ENCODE measurements at regions not wholly inside any gene's neighbourhood (a gene's known extent, or its start where the extent isn't known, plus 50 kb on each side); places are given as distances from the start of the nearest gene placed in this dataset.

- no peaks in the 10 kb centered on the region for H3K4me1 ChIP-seq (ENCODE audit: control insufficient read depth in 2 of 3, insufficient read depth in 2 of 3, low read depth in 1 of 3, low read length in 3 of 3)
- no peak for DNase-seq
- no peak for FAIRE-seq
- intact Hi-C loops (cut with DNase I): no loop called here
- no peak overlapping the region for H3K9ac ChIP-seq (ENCODE audit: low read length in 3 of 3)
- no peak for TF ChIP-seq CTCF (IDR thresholded peaks at IDR 0.05; ENCODE audit: borderline replicate concordance, extremely low read depth, insufficient read depth)
- no peak overlapping the region for H3K4me3 ChIP-seq (ENCODE audit: low read length in 3 of 3)
- no peaks in the 10 kb centered on the region for H3K36me3 ChIP-seq (ENCODE audit: control insufficient read depth in 2 of 3, insufficient read depth in 3 of 3, low read length in 3 of 3)
- H3K27me3 ChIP-seq (ENCODE audit: control insufficient read depth, insufficient read depth, low read length): no peaks in the 10 kb centered on the region
- no peaks in the 10 kb centered on the region for H3K9me3 ChIP-seq (ENCODE audit: control insufficient read depth in 2 of 3, insufficient read depth in 1 of 3, low read length in 3 of 3)
- H3K27ac ChIP-seq (ENCODE audit: low read depth in 2 of 2, low read length in 2 of 2): no peak overlapping the region
Measured at GRCh38 chr10:61124756-61125530, 181.0 kb upstream of the RHOBTB1 start.

- H3K9ac ChIP-seq (ENCODE audit: low read length in 3 of 3): no peak overlapping the region
- FAIRE-seq (no peak), DNase-seq (no peak)
- intact Hi-C loops (cut with DNase I): no loop called here
- H3K9me3 ChIP-seq (ENCODE audit: control insufficient read depth in 2 of 3, insufficient read depth in 1 of 3, low read length in 3 of 3): no peaks in the 10 kb centered on the region
- no peaks in the 10 kb centered on the region for H3K4me1 ChIP-seq (ENCODE audit: control insufficient read depth in 2 of 3, insufficient read depth in 2 of 3, low read depth in 1 of 3, low read length in 3 of 3)
- no peak for TF ChIP-seq CTCF (IDR thresholded peaks at IDR 0.05; ENCODE audit: borderline replicate concordance, extremely low read depth, insufficient read depth)
- H3K4me3 ChIP-seq (ENCODE audit: low read length in 3 of 3): no peak overlapping the region
- H3K36me3 ChIP-seq (ENCODE audit: control insufficient read depth in 2 of 3, insufficient read depth in 3 of 3, low read length in 3 of 3): no peaks in the 10 kb centered on the region
- no peak overlapping the region for H3K27ac ChIP-seq (ENCODE audit: low read depth in 2 of 2, low read length in 2 of 2)
- no peaks in the 10 kb centered on the region for H3K27me3 ChIP-seq (ENCODE audit: control insufficient read depth, insufficient read depth, low read length)
Measured at GRCh38 chr10:61120805-61121204, 176.8 kb upstream of the RHOBTB1 start.

GRCh38 chr10:61119573-61119972 is 175.6 kb upstream of the RHOBTB1 start:
- H3K27me3 ChIP-seq (ENCODE audit: control insufficient read depth, insufficient read depth, low read length): no peaks in the 10 kb centered on the region
- H3K36me3 ChIP-seq (ENCODE audit: control insufficient read depth in 2 of 3, insufficient read depth in 3 of 3, low read length in 3 of 3): no peaks in the 10 kb centered on the region
- H3K4me1 ChIP-seq (ENCODE audit: control insufficient read depth in 2 of 3, insufficient read depth in 2 of 3, low read depth in 1 of 3, low read length in 3 of 3): no peaks in the 10 kb centered on the region
- no peaks in the 10 kb centered on the region for H3K9me3 ChIP-seq (ENCODE audit: control insufficient read depth in 2 of 3, insufficient read depth in 1 of 3, low read length in 3 of 3)
- DNase-seq (no peak), FAIRE-seq (no peak)
- no peak for TF ChIP-seq CTCF (IDR thresholded peaks at IDR 0.05; ENCODE audit: borderline replicate concordance, extremely low read depth, insufficient read depth)
- H3K27ac ChIP-seq (ENCODE audit: low read depth in 2 of 2, low read length in 2 of 2): no peak overlapping the region
- no peak overlapping the region for H3K4me3 ChIP-seq (ENCODE audit: low read length in 3 of 3)
- intact Hi-C loops (cut with DNase I): no loop called here
- no peak overlapping the region for H3K9ac ChIP-seq (ENCODE audit: low read length in 3 of 3)

- FAIRE-seq: no peak
- Histone ChIP-seq H3K36me3 (ENCODE audit: control insufficient read depth in 2 of 3, insufficient read depth in 3 of 3, low read length in 3 of 3) (no peaks in the 10 kb centered on the region), H3K27me3 (ENCODE audit: control insufficient read depth, insufficient read depth, low read length) (no peaks in the 10 kb centered on the region), H3K9me3 (ENCODE audit: control insufficient read depth in 2 of 3, insufficient read depth in 1 of 3, low read length in 3 of 3) (no peaks in the 10 kb centered on the region), H3K4me3 (ENCODE audit: low read length in 3 of 3) (no peak overlapping the region), H3K9ac (ENCODE audit: low read length in 3 of 3) (no peak overlapping the region), H3K4me1 (ENCODE audit: control insufficient read depth in 2 of 3, insufficient read depth in 2 of 3, low read depth in 1 of 3, low read length in 3 of 3) (no peaks in the 10 kb centered on the region), H3K27ac (ENCODE audit: low read depth in 2 of 2, low read length in 2 of 2) (no peak overlapping the region)
- no peak for TF ChIP-seq CTCF (IDR thresholded peaks at IDR 0.05; ENCODE audit: borderline replicate concordance, extremely low read depth, insufficient read depth)
- intact Hi-C loops (cut with DNase I): no loop called here
- DNase-seq: no peak
Measured at GRCh38 chr10:61115897-61116296, 171.9 kb upstream of the RHOBTB1 start.

Data from kidney (tissue), 13 donors.